WTC11 (cell line): ENCODE measurements at regions not wholly inside any gene's neighbourhood (a gene's known extent, or its start where the extent isn't known, plus 50 kb on each side); places are given as distances from the start of the nearest gene placed in this dataset.
"Not testable (repeated sequence)": the region's sequence is repeated elsewhere in the genome, so short reads cannot be mapped to it uniquely, and the experiment has no call there.

Experiments
- ATAC-seq: fragments of 200-7000 bp; cut with Tn5 transposase; 2 replicates; pipeline ENCODE4 v1.10.0; 2021; ENCODE audit warnings: mild to moderate bottlenecking, moderate library complexity
- CTCF ChIA-PET: fragments of 300-600 bp; sonication (Branson Sonifier 250); formaldehyde crosslinking; loops from one replicate; lab custom pipeline; 2021; ENCODE audit warnings: antibody characterized with exemption; lab: Charles Lee
- POLR2A ChIA-PET: fragments of 350-600 bp; sonication (Branson Sonifier 250); formaldehyde crosslinking; loops from one replicate; lab custom pipeline; 2021; ENCODE audit warnings: antibody characterized with exemption; lab: Charles Lee
- DNase-seq: peaks from one replicate; pipeline ENCODE4 v3.0.0; 2021; ENCODE audit warnings: low spot score
- H3K27ac Mint-ChIP-seq: 2 replicates; pipeline ENCODE4 v1.8.0; 2021; ENCODE audit warnings: mixed read lengths
- H3K27me3 Mint-ChIP-seq: 2 replicates; pipeline ENCODE4 v1.8.0; 2021; ENCODE audit warnings: low read depth, mild to moderate bottlenecking, moderate library complexity, mixed read lengths
- H3K36me3 Mint-ChIP-seq: 2 replicates; pipeline ENCODE4 v1.8.0; 2021; ENCODE audit warnings: mixed read lengths
- H3K4me1 Mint-ChIP-seq: 2 replicates; pipeline ENCODE4 v1.8.0; 2022; ENCODE audit warnings: mixed read lengths
- H3K4me3 Mint-ChIP-seq: 2 replicates; pipeline ENCODE4 v1.8.0; 2021; ENCODE audit warnings: mild to moderate bottlenecking, moderate library complexity, mixed read lengths
- H3K9me3 Mint-ChIP-seq: 2 replicates; pipeline ENCODE4 v1.8.0; 2021; ENCODE audit warnings: mixed read lengths
- AFF4 ChIP-seq: sonication (generic); formaldehyde crosslinking; IDR thresholded peaks from 2 replicates; pipeline ENCODE4 v1.8.1; 2023; ENCODE audit warnings: mild to moderate bottlenecking, missing genetic modification reagents, borderline replicate concordance
- ATF1 ChIP-seq: sonication (generic); formaldehyde crosslinking; IDR thresholded peaks from 2 replicates; pipeline ENCODE4 v1.8.1; 2023; ENCODE audit warnings: mild to moderate bottlenecking, moderate library complexity, missing genetic modification reagents
- ATF6 ChIP-seq: sonication (generic); formaldehyde crosslinking; IDR thresholded peaks from 2 replicates; pipeline ENCODE4 v1.8.1; 2023; ENCODE audit warnings: mild to moderate bottlenecking, missing genetic modification reagents
- CTCF ChIP-seq: fragments of 200-600 bp; IDR thresholded peaks from 2 replicates; pipeline ENCODE4 v1.8.0; 2022; ENCODE audit warnings: antibody characterized with exemption
- FOXP4 ChIP-seq: sonication (generic); formaldehyde crosslinking; IDR thresholded peaks from 2 replicates; pipeline ENCODE4 v1.8.0; 2022; ENCODE audit warnings: mild to moderate bottlenecking, missing genetic modification reagents
- JAZF1 ChIP-seq: fragments of 250-450 bp; sonication (Bioruptor Pico); IDR thresholded peaks from 2 replicates; pipeline ENCODE4 v1.9.0; 2021; ENCODE audit warnings: moderate library complexity, mild to moderate bottlenecking, inconsistent platforms
- NFATC4 ChIP-seq: fragments of 250-450 bp; sonication (Bioruptor Pico); IDR thresholded peaks from 2 replicates; pipeline ENCODE4 v1.9.0; 2021; ENCODE audit warnings: mild to moderate bottlenecking
- PREB ChIP-seq: sonication (generic); formaldehyde crosslinking; IDR thresholded peaks from 2 replicates; pipeline ENCODE4 v1.8.1; 2022; ENCODE audit warnings: mild to moderate bottlenecking, missing genetic modification reagents, moderate library complexity, borderline replicate concordance
- PRRX2 ChIP-seq: fragments of 250-450 bp; sonication (Bioruptor Pico); IDR thresholded peaks from 2 replicates; pipeline ENCODE4 v1.8.0; 2021; ENCODE audit warnings: mild to moderate bottlenecking

GRCh38 chr13:103469771-103470170 is 403.6 kb upstream of the SLC10A2 start:
- POLR2A ChIA-PET, result no interaction called here

GRCh38 chr13:103466761-103467160 is 400.5 kb upstream of the SLC10A2 start:
- DNase-seq (no peak), ATAC-seq (peak; percentile 47)
- CTCF ChIA-PET, result interaction anchor here (0.6 to 1.0 kb wide), 2 partner anchors 265 to 1757 kb away, joined by 3 read pairs; no protein-coding TSS in a partner anchor

More at GRCh38 chr13:103469771-103470170, 403.6 kb upstream of the SLC10A2 start:
- CTCF ChIA-PET, result no interaction called here
- DNase-seq (no peak), ATAC-seq (no peak)
- no peaks in the 10 kb centered on the region for H3K27me3 Mint-ChIP-seq
- H3K36me3 Mint-ChIP-seq, result no peaks in the 10 kb centered on the region
- H3K9me3 Mint-ChIP-seq, result no peaks in the 10 kb centered on the region
- TF ChIP-seq JAZF1, result no peak
- no peak for TF ChIP-seq PREB
- TF ChIP-seq, all 79 proteins: peak for 0
- H3K27ac Mint-ChIP-seq, result no peak overlapping the region
- no peaks in the 10 kb centered on the region; the same call in 1 of the 2 replicates for H3K4me1 Mint-ChIP-seq
- H3K4me3 Mint-ChIP-seq, result no peak overlapping the region

GRCh38 chr13:103460246-103460645 is 394.0 kb upstream of the SLC10A2 start:
- POLR2A ChIA-PET, H3K36me3 Mint-ChIP-seq, CTCF ChIA-PET, ATAC-seq, H3K27me3 Mint-ChIP-seq, DNase-seq, H3K27ac Mint-ChIP-seq, H3K4me3 Mint-ChIP-seq, H3K4me1 Mint-ChIP-seq: not testable (repeated sequence)
- H3K9me3 Mint-ChIP-seq, result peaks cover 21% of the 10 kb centered on the region

More at GRCh38 chr13:103466761-103467160, 400.5 kb upstream of the SLC10A2 start:
- Mint-ChIP-seq H3K27me3 (no peaks in the 10 kb centered on the region), H3K4me3 (no peak overlapping the region), H3K4me1 (no peaks in the 10 kb centered on the region), H3K9me3 (peaks cover 9% of the 10 kb centered on the region), H3K36me3 (no peaks in the 10 kb centered on the region), H3K27ac (no peak overlapping the region)
- POLR2A ChIA-PET, result no interaction called here
- no peak for TF ChIP-seq FOXP4 (CRISPR knock-in tag)
- no peak for TF ChIP-seq ATF6
- TF ChIP-seq NFATC4 (CRISPR knock-in tag), result no peak
- TF ChIP-seq ATF1 (CRISPR knock-in tag), result no peak
- no peak for TF ChIP-seq PRRX2 (CRISPR knock-in tag)
- TF ChIP-seq CTCF, result no peak
- TF ChIP-seq AFF4, result no peak

- CTCF ChIA-PET, H3K4me1 Mint-ChIP-seq, H3K36me3 Mint-ChIP-seq, ATAC-seq, POLR2A ChIA-PET, H3K27ac Mint-ChIP-seq, H3K4me3 Mint-ChIP-seq, H3K27me3 Mint-ChIP-seq, DNase-seq: not testable (repeated sequence)
- peaks cover 13% of the 10 kb centered on the region for H3K9me3 Mint-ChIP-seq
Observed at GRCh38 chr13:103457050-103457449, 390.8 kb upstream of the SLC10A2 start.
